B cell (primary cell): ENCODE measurements at regions not wholly inside any gene's neighbourhood (a gene's known extent, or its start where the extent isn't known, plus 50 kb on each side); places are given as distances from the start of the nearest gene placed in this dataset.

Source experiments
- ATAC-seq: fragments of 200-7000 bp; cut with Tn5 transposase; one replicate; pipeline ENCODE4 v1.10.0; 2021; ENCODE audit warnings: low read depth, mild to moderate bottlenecking, moderate number of reproducible peaks, moderate library complexity
- CTCF ChIA-PET: fragments of 350-600 bp; sonication (Branson Sonifier 250); formaldehyde crosslinking; loops from one replicate; lab custom pipeline; 2021; ENCODE audit warnings: antibody characterized with exemption, inconsistent platforms; lab: Charles Lee
- POLR2A ChIA-PET: fragments of 350-600 bp; sonication (Branson Sonifier 250); formaldehyde crosslinking; loops from one replicate; lab custom pipeline; 2021; ENCODE audit warnings: antibody characterized with exemption; lab: Charles Lee
- DNase-seq: peaks from one replicate; pipeline ENCODE4 v3.0.0; 2013
- H2AFZ ChIP-seq: 2 replicates; pipeline ENCODE4 v1.6.1; 2012; ENCODE audit warnings: mild to moderate bottlenecking, low read depth, low read length; ENCODE audit not compliant: insufficient read depth, poor library complexity, severe bottlenecking
- H3K27ac ChIP-seq, 2 donors: 1 replicate in 1 of 2; 2 replicates in 1 of 2; pipeline ENCODE4 v1.5.1; 2012 to 2013; ENCODE audit warnings: low read length in 2 of 2, mild to moderate bottlenecking in 2 of 2, moderate library complexity in 1 of 2
- H3K27me3 ChIP-seq, 4 experiments: fragments of 200-600 bp in 1 of 4; sonication (generic) in 1 of 4; replicated peaks in 1 of 4; 1 replicate in 2 of 4; 2 replicates in 2 of 4; pipeline versions ENCODE4 v1.6.1 to v1.7.0; 2013 to 2016; ENCODE audit warnings: low read length in 3 of 4, mild to moderate bottlenecking in 2 of 4, mixed read lengths in 1 of 4, moderate library complexity in 1 of 4; ENCODE audit not compliant: insufficient read depth in 4 of 4, control insufficient read depth in 3 of 4; ENCODE audit errors: control extremely low read depth in 1 of 4
- H3K36me3 ChIP-seq, 2 experiments: replicated peaks in 1 of 2; 1 replicate in 1 of 2; 2 replicates in 1 of 2; pipeline versions ENCODE4 v1.6.1 to v1.7.1; 2013; ENCODE audit warnings: low read length in 1 of 2; ENCODE audit not compliant: insufficient read depth in 2 of 2, control insufficient read depth in 1 of 2; ENCODE audit errors: control extremely low read depth in 1 of 2, extremely low read depth in 1 of 2
- H3K4me1 ChIP-seq, 2 donors: fragments of 200-600 bp in 1 of 2; sonication (generic) in 1 of 2; 1 replicate in 1 of 2; 2 replicates in 1 of 2; pipeline versions ENCODE4 v1.5.1 to v1.6.1; 2013 to 2017; ENCODE audit warnings: low read length in 2 of 2; ENCODE audit not compliant: control insufficient read depth in 2 of 2, insufficient read depth in 2 of 2
- H3K4me2 ChIP-seq: replicated peaks from 2 replicates; pipeline ENCODE3; 2012; ENCODE audit warnings: mild to moderate bottlenecking, low read depth, low read length; ENCODE audit not compliant: poor library complexity, severe bottlenecking
- H3K4me3 ChIP-seq, 5 experiments: fragments of 200-600 bp in 1 of 5; sonication (generic) in 1 of 5; 1 replicate in 3 of 5; 2 replicates in 2 of 5; pipeline versions ENCODE4 v1.5.1 to v1.7.0; 2011 to 2016; ENCODE audit warnings: low read length in 4 of 5, mild to moderate bottlenecking in 4 of 5, low read depth in 2 of 5, control low read depth in 1 of 5, moderate library complexity in 1 of 5; ENCODE audit not compliant: insufficient read depth in 1 of 5; ENCODE audit errors: control extremely low read depth in 1 of 5, extremely low read depth in 1 of 5
- H3K79me2 ChIP-seq: fragments of 200-600 bp; sonication (generic); one replicate; pipeline ENCODE4 v1.6.0; 2016; ENCODE audit warnings: low read length; ENCODE audit not compliant: control insufficient read depth, insufficient read depth
- H3K9ac ChIP-seq: fragments of 200-600 bp; sonication (generic); 2 replicates; pipeline ENCODE4 v1.6.1; 2017; ENCODE audit warnings: mild to moderate bottlenecking, low read length, moderate library complexity
- H3K9me3 ChIP-seq, 3 donors: one replicate each; pipeline versions ENCODE4 v1.6.1 to v1.7.1; 2013; ENCODE audit warnings: low read length in 2 of 3; ENCODE audit not compliant: control insufficient read depth in 2 of 3, insufficient read depth in 1 of 3; ENCODE audit errors: control extremely low read depth in 1 of 3
- H4K20me1 ChIP-seq: 2 replicates; pipeline ENCODE4 v1.6.0; 2012; ENCODE audit warnings: mild to moderate bottlenecking, low read length; ENCODE audit not compliant: insufficient read depth, control insufficient read depth, poor library complexity, severe bottlenecking
- H3K27ac Mint-ChIP-seq: one replicate; pipeline ENCODE4 v1.8.0; 2021; ENCODE audit warnings: mixed read lengths
- H3K27me3 Mint-ChIP-seq: one replicate; pipeline ENCODE4 v1.8.0; 2021; ENCODE audit warnings: mixed read lengths
- H3K4me1 Mint-ChIP-seq: one replicate; pipeline ENCODE4 v1.8.0; 2021; ENCODE audit warnings: mixed read lengths
- H3K4me3 Mint-ChIP-seq: one replicate; pipeline ENCODE4 v1.8.0; 2021; ENCODE audit warnings: mixed read lengths
- H3K9me3 Mint-ChIP-seq: one replicate; pipeline ENCODE4 v1.8.0; 2022; ENCODE audit warnings: mixed read lengths; ENCODE audit not compliant: insufficient read depth
- CTCF ChIP-seq: fragments of 200-600 bp; IDR thresholded peaks from one replicate; pipeline ENCODE4 v1.8.0; 2022; ENCODE audit warnings: antibody characterized with exemption, mild to moderate bottlenecking
- EZH2 ChIP-seq: IDR thresholded peaks from 2 replicates; pipeline ENCODE4 v1.6.1; 2012; ENCODE audit warnings: borderline replicate concordance, low read depth, mild to moderate bottlenecking, moderate library complexity, low read length; ENCODE audit not compliant: insufficient read depth, poor library complexity, severe bottlenecking
- WGBS: methylation state at CpG from one replicate; pipeline ENCODE4 v1.1.5; 2013; ENCODE audit warnings: missing lambda C conversion rate; ENCODE audit not compliant: insufficient coverage; 5-methylcytosine and 5-hydroxymethylcytosine counted together
- intact Hi-C: fragments of 100-400 bp; cut with micrococcal nuclease; formaldehyde crosslinking; loops from one replicate; pipeline ENCODE4 v1.10.0; 2022

- H3K27me3 ChIP-seq = no peaks in the 10 kb centered on the region
- no peak overlapping the region for H3K27ac Mint-ChIP-seq
- no peak overlapping the region for H3K27ac ChIP-seq
- no peaks in the 10 kb centered on the region for H3K4me1 Mint-ChIP-seq
- no peaks in the 10 kb centered on the region for H3K9me3 Mint-ChIP-seq
- ChIA-PET CTCF (no interaction called here), POLR2A (no interaction called here)
- ATAC-seq = no peak
- H3K79me2 ChIP-seq = no peaks in the 10 kb centered on the region
- no peaks in the 10 kb centered on the region for H3K36me3 ChIP-seq
- no peak overlapping the region for H3K4me3 ChIP-seq
- H3K9ac ChIP-seq = no peak overlapping the region
- H3K4me3 Mint-ChIP-seq = no peak overlapping the region
- no peak for DNase-seq
- intact Hi-C loops = no loop called here
- H3K4me1 ChIP-seq = no peaks in the 10 kb centered on the region
- no peaks in the 10 kb centered on the region for H3K9me3 ChIP-seq
- TF ChIP-seq CTCF (no peak), EZH2 (no peak)
- H3K4me2 ChIP-seq = no peak overlapping the region
- H4K20me1 ChIP-seq = no peaks in the 10 kb centered on the region
- H3K27me3 Mint-ChIP-seq = no peaks in the 10 kb centered on the region
- no peak overlapping the region for H2AFZ ChIP-seq
Measured at GRCh38 chr12:88781909-88782308, 201.6 kb upstream of the KITLG start.

GRCh38 chr12:88778064-88778463 lies 197.8 kb upstream of the KITLG start:
- WGBS = no CpG with 5 or more reads among the region's 1 CpG
- no peak for TF ChIP-seq CTCF
- no peak for TF ChIP-seq EZH2
- H3K36me3 ChIP-seq = no peaks in the 10 kb centered on the region

More at GRCh38 chr12:88778064-88778463, 197.8 kb upstream of the KITLG start:
- H3K9me3 ChIP-seq = no peaks in the 10 kb centered on the region
- no peak overlapping the region for H3K4me2 ChIP-seq
- H3K27ac ChIP-seq = no peak overlapping the region
- H4K20me1 ChIP-seq = no peaks in the 10 kb centered on the region
- Mint-ChIP-seq H3K27me3 (no peaks in the 10 kb centered on the region), H3K9me3 (no peaks in the 10 kb centered on the region), H3K27ac (no peak overlapping the region), H3K4me3 (no peak overlapping the region), H3K4me1 (no peaks in the 10 kb centered on the region)
- ATAC-seq (no peak), DNase-seq (no peak)
- no peaks in the 10 kb centered on the region for H3K4me1 ChIP-seq
- no peak overlapping the region for H2AFZ ChIP-seq
- H3K79me2 ChIP-seq = no peaks in the 10 kb centered on the region
- ChIA-PET CTCF (no interaction called here), POLR2A (no interaction called here)
- intact Hi-C loops = no loop called here
- H3K27me3 ChIP-seq = no peaks in the 10 kb centered on the region
- H3K4me3 ChIP-seq = no peak overlapping the region
- no peak overlapping the region for H3K9ac ChIP-seq
